ENCODE measurements at regions not wholly inside any gene's neighbourhood (a gene's known extent, or its start where the extent isn't known, plus 50 kb on each side); places are given as distances from the start of the nearest gene placed in this dataset.
"Not testable (repeated sequence)": the region's sequence is repeated elsewhere in the genome, so short reads cannot be mapped to it uniquely, and the experiment has no call there.

DNA sequence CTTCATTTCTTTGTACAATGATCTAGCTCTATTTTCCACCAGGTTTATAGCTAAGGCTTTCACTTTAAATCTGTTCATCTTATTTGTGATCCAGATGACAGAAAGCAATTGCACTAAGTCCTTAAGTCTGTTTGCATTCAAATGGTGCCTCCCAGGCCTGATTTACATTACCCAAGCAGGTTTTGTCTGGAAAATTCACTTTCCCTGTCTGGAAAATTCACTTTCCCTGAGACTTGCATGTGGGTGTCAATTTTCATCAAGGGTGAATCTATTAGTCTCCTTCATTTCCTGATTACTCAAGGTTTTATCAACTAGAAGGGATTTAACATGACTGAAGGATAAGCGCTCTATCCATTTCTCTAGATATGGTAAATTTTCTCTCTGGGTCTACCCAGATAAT is 1480.2 kb upstream of the GOT2 start:
- no peak for FAIRE-seq

DNA sequence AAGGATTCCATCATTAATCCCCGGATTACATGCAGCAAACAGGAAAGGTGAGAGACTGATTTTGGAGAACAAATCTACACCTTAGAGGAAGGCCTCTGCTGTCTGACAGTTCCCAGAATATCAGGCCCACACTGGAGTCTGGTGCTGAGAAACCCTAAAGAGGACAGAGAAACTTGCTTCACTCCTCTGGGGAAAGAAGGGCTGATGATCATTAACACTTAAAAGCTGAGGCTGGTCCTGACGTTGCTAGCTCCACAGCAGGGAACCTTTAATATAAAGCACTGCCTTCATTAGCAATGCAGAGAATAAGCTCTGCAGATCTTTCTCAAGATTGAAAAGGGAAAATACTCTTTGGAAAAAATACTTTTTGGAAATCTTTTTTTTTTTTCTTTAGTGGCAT is 1472.4 kb upstream of the GOT2 start:
- FAIRE-seq = no peak

DNA sequence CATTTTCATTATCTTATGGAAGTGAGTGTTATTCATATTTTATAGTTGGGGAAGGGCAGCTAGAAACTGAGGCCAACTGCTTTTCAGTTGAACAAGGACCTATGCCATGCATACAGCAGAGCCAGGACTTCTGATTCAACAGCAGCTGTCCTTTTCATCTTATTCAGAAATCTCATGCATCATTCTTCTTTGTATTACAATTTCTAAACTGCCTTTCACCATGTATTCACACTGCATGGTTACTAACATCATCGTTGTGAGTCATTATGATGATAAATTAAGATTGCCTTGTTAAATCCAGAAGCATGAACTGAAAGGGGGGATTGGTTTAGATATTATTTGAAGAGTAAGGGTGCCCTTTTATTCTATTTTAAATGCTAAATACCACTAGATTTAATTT is 1470.1 kb upstream of the GOT2 start:
- FAIRE-seq = no peak

DNA sequence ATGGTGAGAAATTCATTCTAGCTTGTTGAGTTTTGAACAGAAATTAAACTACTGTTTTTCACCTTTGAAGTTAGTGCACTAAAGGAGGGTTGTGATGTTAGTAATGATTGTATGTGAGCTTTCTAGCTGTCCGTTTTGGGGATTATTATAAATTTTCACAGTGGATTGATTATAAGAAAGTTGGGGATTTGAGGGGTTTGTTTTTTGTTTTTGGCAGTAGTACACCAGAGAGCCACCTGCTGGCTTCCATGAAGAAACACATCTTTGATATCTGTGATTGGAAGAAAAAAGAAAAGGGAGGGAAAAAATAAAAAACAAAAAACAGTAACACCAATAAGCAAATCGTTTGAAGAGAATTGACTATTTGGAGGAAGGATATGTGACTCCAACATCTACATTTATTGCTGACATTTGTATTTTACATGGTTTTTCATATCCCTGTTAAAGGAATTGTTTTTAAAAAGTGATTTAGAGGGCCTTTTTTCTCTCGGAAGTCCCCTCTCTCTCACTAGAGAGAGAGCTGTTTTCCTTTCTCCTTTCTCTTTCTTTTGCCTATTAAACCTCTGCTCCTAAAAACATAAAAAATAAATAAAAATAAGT is 1469.5 kb upstream of the GOT2 start:
- FAIRE-seq = no peak

DNA sequence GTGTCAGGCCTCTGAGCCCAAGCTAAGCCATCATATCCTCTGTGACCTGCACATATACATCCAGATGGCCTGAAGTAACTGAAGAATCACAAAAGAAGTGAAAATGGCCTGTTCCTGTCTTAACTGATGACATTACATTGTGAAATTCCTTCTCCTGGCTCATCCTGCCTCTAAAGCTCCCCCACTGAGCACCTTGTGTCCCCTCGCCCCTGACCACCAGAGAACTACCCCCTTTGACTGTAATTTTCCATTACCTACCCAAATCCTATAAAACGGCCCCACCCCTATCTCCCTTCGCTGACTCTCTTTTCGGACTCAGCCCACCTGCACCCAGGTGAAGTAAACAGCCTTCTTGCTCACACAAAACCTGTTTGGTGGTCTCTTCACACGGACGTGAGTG is 1466.6 kb upstream of the GOT2 start:
- not testable (repeated sequence) for FAIRE-seq

DNA sequence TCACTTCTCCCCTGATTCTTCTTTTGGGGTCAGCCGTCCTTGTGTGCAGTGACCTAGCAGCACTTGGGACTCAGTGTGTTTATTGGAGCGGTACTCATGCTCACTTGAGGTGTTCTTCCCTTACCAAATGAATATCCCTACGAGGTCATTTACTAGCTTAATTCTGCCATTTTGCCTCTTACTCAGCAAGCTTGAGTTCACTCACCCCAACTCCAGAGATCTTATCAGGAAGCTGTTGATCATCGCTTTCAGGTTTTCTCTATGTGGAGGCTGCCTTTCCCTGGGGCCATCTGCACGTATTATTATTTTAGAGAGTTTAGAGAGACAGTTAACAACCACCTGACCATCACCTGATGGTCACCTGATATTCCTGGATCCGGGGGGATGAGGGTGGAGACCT is 1466.0 kb upstream of the GOT2 start:
- no peak for FAIRE-seq

DNA sequence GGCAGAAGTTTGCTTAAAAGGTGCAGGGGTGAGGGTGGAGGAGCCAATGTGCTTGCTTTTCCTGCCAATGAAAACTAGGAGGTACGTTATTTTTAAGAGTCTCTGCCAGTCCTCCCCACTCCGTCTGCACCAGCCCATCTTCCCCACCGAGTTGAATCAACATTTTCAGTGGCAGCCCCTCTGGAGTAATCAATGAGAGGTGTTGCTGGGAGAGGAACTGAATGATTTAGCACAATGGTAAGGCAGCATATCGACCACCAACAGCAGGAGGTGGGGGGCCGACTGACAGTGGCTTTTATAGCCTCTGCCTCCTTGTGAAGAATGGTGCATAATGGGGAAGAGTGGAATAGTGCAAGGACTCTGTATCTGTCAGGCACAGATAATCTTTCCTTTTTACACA is 1465.0 kb upstream of the GOT2 start:
- no peak for FAIRE-seq

DNA sequence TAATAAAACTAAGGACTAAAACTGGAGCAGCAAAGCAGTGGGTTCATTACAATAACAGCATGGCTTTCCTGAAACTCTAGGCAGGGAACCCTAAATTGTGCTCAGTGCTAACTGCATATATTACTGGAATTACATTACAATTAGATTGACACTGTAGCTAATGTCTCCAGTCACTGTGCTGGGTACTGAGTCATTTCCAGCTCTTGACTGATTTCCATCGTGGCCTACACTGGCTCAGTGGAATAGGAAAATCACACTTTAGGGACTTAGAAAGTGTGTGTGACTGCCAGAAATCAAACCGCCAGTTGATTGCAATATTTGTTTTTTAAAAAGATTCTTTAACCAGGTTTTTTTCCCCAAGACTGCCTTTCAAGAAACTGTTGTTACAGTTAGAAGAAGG is 1447.4 kb upstream of the GOT2 start:
- FAIRE-seq = no peak

DNA sequence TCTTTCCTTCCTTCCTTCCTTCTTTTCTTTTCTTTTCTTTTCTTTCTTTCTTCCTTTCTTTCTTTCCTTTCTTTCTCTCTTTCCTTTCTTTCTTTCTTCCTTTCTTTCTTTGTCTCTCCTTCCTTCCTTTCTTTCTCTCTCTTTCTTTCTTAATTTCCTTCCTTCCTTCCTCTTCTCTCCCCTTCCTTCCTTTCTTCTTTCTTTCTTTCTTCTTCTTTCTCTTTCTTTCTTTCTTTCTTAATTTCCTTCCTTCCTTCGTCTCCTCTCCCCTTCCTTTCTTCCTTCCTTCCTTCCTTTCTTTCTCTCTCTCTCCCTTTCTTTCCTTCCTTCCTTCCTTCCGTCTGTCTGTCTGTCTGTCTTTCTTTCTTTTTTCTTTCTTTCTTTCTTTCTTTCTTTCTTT is 1446.5 kb upstream of the GOT2 start:
- no peak for FAIRE-seq

DNA sequence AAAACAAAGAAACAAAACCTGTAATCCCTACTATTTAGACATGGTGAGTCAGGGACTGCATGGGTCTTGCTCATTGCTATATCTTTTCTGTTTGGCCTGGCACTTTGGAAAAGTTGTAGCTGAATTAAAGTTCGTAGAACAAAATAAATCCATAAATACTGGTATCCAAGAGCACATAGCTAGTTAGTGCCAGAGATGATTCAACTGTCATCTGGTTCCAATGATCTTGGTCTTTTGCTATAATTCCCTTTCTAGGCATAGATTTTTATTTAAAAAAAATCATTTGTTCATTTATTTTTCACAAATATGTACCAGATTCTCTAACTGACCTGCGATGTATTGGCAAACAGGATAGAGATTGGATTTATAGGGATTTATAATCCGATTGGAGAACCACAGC is 1436.1 kb upstream of the GOT2 start:
- no peak for FAIRE-seq

DNA sequence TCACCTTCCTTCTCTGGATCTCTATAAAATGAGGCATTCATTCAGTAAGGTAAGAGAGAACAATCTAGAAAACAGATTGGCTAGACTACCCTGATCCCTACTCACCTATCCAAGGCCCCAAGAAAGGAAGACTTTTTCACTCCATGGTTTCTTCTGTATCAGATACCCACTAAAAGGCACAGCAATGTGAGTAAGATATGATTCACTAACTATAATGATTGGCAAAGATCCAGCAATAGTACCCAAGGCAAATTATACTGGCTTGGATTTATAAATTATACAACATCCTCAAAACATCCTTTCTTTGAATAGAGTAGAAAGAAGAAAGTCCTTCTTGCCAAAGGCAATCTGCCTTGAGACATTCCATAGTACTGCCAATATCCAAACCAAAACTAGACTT is 1432.0 kb upstream of the GOT2 start:
- no peak for FAIRE-seq

DNA sequence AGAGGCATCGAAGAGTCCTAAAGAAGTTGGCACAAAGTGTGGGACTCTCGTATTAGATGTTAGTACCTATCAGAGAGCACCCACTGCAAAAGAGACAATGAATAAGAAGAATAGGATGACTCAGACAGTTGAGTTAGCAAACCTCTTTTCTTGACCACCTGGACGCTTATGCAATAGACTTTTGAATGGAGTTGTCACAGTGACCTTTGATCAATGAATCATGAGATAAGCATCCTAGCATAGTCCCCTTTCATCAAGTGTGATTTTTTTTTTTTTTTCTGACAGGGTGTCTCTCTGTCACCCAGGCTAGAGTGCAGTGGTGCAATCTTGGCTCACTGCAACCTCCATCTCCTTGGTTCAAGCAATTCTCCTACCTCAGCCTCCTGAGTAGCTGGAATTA is 1417.9 kb upstream of the GOT2 start:
- FAIRE-seq = no peak

DNA sequence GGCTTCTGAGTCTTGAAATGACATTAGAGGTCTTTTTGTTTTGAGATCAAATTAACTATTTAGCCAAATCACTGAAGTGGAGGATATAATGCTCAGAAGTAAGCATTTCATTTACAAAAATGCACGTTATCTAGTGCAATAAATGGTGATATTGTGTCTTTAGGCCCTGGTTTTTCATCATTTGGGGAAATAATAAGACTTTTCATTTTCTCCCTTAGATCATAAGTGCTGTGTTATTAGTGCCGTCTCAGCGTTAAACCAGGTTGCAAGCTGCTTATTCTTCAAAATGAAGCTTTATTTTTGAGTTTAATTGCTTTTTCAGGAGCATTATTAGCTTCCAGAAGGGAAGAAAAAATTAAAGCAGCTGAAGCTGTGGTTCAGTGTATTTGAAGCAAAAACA is 1416.8 kb upstream of the GOT2 start:
- FAIRE-seq = no peak

DNA sequence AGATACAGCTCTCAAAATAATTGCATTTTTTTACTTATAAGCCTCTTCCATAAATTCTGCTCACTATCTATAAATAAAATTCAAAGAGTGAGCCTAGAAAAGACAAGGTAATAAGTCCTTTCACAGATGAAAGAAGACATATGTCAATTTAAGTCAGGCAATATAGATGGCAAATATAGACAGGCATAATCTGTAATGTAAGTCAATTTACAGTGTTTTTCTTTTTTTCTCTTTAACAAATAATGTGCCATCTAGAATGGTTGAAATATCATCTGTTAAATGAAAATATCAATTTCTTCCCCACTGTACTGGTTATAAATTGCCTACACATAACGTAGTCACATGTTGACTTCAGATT is 1409.2 kb upstream of the GOT2 start:
- FAIRE-seq = no peak

DNA sequence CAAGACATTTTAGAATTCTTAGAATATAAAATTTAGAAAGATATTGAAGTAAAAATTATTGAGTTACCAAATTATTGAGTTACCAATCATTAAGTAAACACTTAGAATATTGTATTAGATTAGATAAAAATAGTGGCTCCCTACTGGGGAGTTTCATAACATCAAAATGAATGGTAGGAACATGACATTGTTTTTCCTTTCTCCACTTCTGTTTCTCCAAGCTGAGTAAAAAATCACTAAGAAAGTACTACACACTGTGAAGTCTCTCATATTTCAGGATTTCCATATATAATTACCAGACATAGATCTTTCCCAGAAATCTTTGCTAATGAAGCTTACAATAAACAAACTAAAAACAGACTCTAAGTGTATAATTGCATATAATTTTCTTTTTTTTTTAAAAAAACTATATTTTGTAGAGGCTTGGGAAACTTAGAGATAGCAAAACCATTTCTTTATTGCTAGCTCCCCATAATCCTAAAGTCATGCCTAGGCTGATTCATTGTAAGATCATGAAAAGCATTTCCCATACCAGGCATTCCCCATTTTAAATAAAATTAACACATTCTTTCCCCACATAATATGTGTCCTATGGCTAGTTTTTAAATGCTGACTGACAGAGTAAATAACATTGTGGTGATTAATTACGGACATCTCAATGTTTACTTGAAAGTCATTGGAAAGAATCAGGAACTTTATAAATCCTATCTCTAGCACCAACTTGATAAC is 1408.7 kb upstream of the GOT2 start:
- no peak for FAIRE-seq

DNA sequence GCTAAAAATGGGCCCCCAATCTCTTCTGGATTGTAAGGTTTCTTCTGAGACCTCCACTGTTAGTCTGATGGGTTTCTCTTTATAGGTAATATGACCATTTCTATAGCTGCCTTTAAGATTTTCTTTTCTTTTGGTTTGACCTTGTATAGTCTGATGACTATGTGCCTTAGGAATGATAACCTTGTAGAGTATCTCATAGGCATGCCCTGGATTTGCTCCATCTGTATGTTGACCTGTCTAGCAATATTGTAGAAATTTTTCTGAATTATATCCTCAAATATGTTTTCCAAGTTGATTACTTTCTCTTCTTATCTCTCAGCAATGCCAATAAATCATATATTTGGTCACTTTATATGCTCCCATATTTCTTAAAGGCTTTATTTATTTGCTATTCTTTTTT is 1403.8 kb upstream of the GOT2 start:
- no peak for FAIRE-seq

DNA sequence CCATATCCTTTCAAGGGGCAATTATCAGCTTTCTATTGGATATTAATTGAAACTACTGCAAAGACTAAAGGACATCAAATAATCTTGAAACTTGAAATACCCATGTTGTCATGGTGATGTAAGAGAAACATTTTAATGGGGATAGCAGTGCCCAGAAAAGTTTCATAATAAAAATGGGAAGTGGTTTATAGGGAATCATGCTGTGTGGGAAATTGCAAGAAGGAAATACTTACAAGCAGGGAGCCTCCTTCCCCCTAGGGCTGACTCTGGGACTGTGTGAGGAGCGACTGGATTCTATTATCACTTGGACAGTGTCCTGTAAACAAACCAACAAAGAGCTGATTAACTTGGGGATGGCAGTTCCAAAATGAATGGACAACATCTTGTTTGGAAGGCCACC is 1393.1 kb upstream of the GOT2 start:
- FAIRE-seq = no peak

DNA sequence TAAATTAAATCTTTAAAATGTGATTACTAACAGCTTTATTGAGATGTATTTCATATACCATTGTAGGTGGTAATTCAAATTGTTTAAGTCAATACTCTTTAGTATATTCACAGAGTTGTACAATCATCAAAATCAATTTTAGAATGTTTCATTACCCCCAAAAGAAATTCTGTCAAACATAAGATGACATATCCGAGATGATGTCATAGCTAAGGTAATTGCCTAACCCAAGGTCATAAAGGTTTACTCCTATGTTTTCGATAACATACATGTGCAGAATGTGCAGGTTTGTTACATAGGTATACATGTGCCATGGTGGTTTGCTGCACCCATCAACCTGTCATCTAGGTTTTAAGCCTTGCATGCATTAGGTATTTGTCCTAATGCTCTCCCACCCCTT is 1392.0 kb upstream of the GOT2 start:
- not testable (repeated sequence) for FAIRE-seq

DNA sequence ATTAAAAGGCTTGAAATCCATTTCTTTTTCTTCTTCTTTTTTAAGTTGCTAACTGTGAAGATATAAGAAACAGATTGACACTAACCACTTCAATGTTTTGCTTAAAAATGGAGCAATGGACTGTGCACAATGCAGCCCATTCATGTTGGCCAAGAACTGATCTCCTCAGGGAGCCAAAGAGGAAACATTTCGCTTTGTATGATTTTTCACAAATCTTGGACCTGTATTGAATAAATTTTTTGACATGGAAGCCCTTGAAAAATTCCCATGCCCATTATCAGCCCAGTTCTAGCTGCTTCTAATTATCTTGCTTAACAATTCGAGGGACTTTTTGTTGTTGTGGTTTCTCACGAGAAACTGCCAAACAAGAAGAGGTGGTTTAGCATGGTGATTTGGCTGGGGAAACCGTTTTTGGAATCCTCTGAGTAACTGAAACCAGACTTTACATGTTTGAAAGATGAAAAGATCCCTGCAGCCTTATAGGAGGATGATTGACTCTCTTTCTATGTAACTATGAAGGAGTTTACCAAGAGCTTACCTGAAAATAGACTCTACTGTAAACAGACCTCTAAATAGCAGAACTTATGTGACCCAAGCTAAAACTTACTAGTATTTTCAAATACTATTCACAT is 1389.4 kb upstream of the GOT2 start:
- no peak for FAIRE-seq

DNA sequence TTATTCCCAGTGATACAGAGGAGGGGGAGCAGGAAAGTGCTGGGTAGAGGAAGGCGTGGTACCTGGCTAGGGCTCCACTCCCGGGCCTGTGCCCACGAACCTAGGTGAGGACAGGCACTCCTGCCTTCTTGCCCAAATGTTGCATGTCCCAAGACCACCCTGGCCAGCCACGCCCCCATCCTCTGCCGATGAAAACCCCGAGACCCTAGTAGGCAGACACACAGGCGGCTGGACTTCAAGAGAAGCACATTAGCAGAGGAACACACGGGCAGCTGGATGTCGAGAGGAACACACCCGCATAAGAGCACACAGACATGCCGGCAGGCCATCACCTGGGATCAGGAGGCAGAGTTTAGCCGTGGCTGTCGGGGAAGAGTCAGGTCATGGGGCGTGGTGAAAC is 1386.5 kb upstream of the GOT2 start:
- no peak for FAIRE-seq

DNA sequence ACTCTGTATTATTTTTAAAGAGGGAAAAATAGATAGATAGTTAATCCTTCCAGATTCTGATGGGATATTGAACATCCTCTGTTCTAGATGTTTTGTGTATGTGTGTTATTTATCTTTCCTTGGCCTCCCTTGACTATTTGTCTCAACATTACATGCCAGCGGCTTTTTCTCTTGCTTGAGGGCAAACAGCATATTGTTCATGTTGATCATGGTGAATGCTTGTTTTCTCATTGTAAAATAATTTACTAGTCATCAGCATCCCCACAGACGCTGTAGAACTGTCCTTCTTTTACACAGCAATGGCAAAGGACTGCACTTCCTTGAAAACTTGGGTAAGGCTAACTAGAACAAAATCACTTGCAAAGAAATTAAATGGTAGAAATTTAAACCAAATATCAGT is 1376.4 kb upstream of the GOT2 start:
- FAIRE-seq = no peak

DNA sequence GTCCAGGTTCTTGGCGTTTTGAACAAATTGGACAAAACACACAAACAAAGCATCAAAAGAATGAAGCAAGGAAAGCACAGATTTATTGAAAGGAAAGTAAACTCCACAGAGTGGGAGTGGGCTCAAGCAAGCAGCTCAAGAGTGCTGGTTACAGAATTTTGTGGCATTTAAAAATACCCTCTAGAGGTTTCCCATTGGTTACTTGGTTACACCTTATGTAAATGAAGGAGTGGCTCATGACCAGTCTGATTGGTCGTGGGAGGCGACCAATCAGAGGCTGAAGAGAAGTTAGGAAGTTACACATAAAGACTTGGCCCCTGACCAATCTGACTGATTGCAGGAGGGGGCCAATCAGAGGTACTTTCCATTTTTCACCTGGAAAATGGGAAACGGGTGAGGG is 1373.8 kb upstream of the GOT2 start:
- FAIRE-seq = no peak

DNA sequence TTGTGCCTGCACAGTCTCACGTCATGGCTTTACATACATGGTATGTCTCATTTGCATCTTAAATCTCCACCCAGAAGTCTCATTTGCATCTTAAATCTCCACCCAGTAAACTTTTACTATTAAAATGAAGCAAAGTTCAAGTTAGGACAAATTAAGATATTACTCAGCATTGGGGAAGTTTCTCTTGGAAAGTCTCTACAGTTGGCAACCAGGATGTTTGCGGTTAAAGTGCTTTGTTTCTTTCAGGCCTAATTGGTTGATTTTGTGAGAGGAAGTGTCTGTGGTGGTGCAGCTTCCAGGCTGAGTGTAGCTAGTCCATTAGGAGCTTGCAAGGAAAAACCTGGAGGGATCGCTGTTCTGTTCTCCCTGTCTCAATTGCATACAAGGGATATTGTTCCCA is 1373.3 kb upstream of the GOT2 start:
- no peak for FAIRE-seq

DNA sequence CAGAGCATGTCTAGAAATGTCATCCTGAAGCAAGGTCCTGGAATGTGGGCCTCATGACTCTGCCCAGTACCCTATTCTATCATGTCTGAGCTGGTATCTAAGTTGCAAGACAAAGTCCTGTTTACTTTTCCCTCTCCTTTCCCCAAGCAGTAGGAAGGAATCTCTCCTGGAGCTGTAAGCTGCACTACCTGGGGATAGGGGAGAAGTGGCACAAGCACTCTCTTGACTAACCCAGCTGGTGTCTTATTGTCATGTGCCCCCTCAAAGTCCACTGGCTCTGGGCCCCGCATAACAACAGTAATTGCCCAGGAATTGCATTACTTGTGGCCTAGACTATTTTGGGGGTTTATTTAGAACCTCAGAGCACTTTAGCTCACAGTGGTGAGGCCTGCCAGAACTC is 1366.3 kb upstream of the GOT2 start:
- FAIRE-seq = no peak

DNA sequence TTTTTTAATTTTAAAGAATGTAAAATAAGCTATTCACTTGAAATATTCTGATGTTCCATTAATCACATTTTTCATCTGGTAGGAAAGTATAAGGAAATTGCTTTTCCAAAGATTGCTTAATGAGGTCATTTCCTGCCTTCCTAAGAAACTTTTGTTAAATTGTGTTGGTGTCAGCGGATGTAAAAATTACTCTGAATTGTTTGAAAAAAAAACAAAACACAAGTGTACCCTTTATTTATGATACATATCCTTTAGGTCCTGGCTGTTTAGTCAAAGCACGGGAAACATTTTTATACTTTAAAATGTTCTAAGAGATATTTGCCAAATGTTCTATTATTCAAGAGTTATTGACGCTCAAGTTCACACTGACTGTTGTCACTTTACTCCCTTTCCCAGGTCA is 1357.4 kb upstream of the GOT2 start:
- no peak for FAIRE-seq

Measured in TTC549 (cell line).